IMR-90 (cell line): ENCODE measurements at regions not wholly inside any gene's neighbourhood (a gene's known extent, or its start where the extent isn't known, plus 50 kb on each side); places are given as distances from the start of the nearest gene placed in this dataset.

Experiments used
- ATAC-seq: fragments of 200-7000 bp; cut with Tn5 transposase; 2 replicates; pipeline ENCODE4 v1.9.1; 2020; ENCODE audit warnings: low read depth, mild to moderate bottlenecking, moderate library complexity
- BruUV-seq: library from RNA; stranded (reverse); fragments of 400-500 nt; replicated peaks from 2 replicates; lab custom pipeline; 2021; lab: Mats Ljungman, UMichigan
- CTCF ChIA-PET: fragments of 300-600 bp; formaldehyde crosslinking; extraction: SDS; loops from one replicate; lab custom pipeline; 2021; ENCODE audit warnings: antibody characterized with exemption; lab: Yijun Ruan, JAX
- POLR2A ChIA-PET: fragments of 300-600 bp; sonication (Branson Sonifier 250); formaldehyde crosslinking; loops from one replicate; lab custom pipeline; 2022; ENCODE audit warnings: antibody characterized with exemption; ENCODE audit not compliant: unreplicated experiment; lab: Charles Lee
- DNase-seq: peaks from one replicate; pipeline ENCODE4 v3.0.0; 2013
- H2AFZ ChIP-seq: replicated peaks from 2 replicates; pipeline ENCODE3; 2013; ENCODE audit warnings: low read length, mild to moderate bottlenecking; ENCODE audit not compliant: poor library complexity
- H2AK5ac ChIP-seq: 2 replicates; pipeline ENCODE4 v1.6.1; 2013; ENCODE audit warnings: low read depth, low read length, inconsistent platforms
- H2AK9ac ChIP-seq: replicated peaks from 2 replicates; pipeline ENCODE3; 2013; ENCODE audit warnings: mild to moderate bottlenecking, low read depth, low read length, moderate library complexity; ENCODE audit not compliant: poor library complexity
- H2BK120ac ChIP-seq: 2 replicates; pipeline ENCODE4 v1.6.1; 2013; ENCODE audit warnings: low read depth, low read length, inconsistent platforms
- H2BK15ac ChIP-seq: 3 replicates; pipeline ENCODE4 v1.6.1; 2013; ENCODE audit warnings: low read depth, low read length, inconsistent platforms
- H2BK20ac ChIP-seq: 2 replicates; pipeline ENCODE4 v1.6.1; 2013; ENCODE audit warnings: low read depth, mild to moderate bottlenecking, inconsistent platforms, low read length, moderate library complexity
- H2BK5ac ChIP-seq: 2 replicates; pipeline ENCODE4 v1.6.1; 2013; ENCODE audit warnings: mild to moderate bottlenecking, low read depth, low read length, inconsistent platforms; ENCODE audit not compliant: poor library complexity, severe bottlenecking
- H3K14ac ChIP-seq: replicated peaks from 2 replicates; pipeline ENCODE4 v1.6.1; 2013; ENCODE audit warnings: low read depth, low read length, inconsistent platforms
- H3K18ac ChIP-seq: 2 replicates; pipeline ENCODE4 v1.6.1; 2013; ENCODE audit warnings: low read depth, low read length, control low read depth
- H3K23ac ChIP-seq: 2 replicates; pipeline ENCODE4 v1.6.1; 2013; ENCODE audit warnings: low read depth, low read length, inconsistent platforms
- H3K27ac ChIP-seq: 2 replicates; pipeline ENCODE4 v1.5.1; 2013; ENCODE audit warnings: mild to moderate bottlenecking, control low read depth, low read length; ENCODE audit not compliant: insufficient read depth
- H3K27me3 ChIP-seq: 2 replicates; pipeline ENCODE4 v1.6.1; 2013; ENCODE audit warnings: low read length; ENCODE audit not compliant: control insufficient read depth, insufficient read depth
- H3K36me3 ChIP-seq: 2 replicates; pipeline ENCODE4 v1.6.1; 2013; ENCODE audit warnings: low read length, mixed read lengths; ENCODE audit not compliant: control insufficient read depth, insufficient read depth
- H3K4ac ChIP-seq: 2 replicates; pipeline ENCODE4 v1.6.1; 2013; ENCODE audit warnings: low read depth, low read length, inconsistent platforms
- H3K4me1 ChIP-seq: 2 replicates; pipeline ENCODE4 v1.6.1; 2013; ENCODE audit warnings: low read length, mixed read lengths; ENCODE audit not compliant: control insufficient read depth, insufficient read depth
- H3K4me2 ChIP-seq: 2 replicates; pipeline ENCODE4 v1.6.1; 2013; ENCODE audit warnings: low read depth, mild to moderate bottlenecking, control low read depth, low read length, moderate library complexity
- H3K4me3 ChIP-seq: 2 replicates; pipeline ENCODE4 v1.5.1; 2013; ENCODE audit warnings: low read depth, mild to moderate bottlenecking, control low read depth, low read length, moderate library complexity; ENCODE audit not compliant: insufficient read depth
- H3K56ac ChIP-seq: 2 replicates; pipeline ENCODE4 v1.6.1; 2013; ENCODE audit warnings: low read length, inconsistent platforms; ENCODE audit not compliant: insufficient read depth; ENCODE audit errors: extremely low read depth
- H3K79me1 ChIP-seq, 2 experiments: 2 replicates each; pipeline ENCODE4 v1.6.1; 2013; ENCODE audit warnings: low read length in 2 of 2, inconsistent platforms in 1 of 2, low read depth in 1 of 2
- H3K9ac ChIP-seq: 2 replicates; pipeline ENCODE4 v1.6.1; 2013; ENCODE audit warnings: low read depth, low read length, control low read depth
- H3K9me1 ChIP-seq: 2 replicates; pipeline ENCODE4 v1.6.1; 2013; ENCODE audit warnings: low read length, inconsistent platforms; ENCODE audit not compliant: insufficient read depth
- H3K9me3 ChIP-seq: 2 replicates; pipeline ENCODE4 v1.6.1; 2013; ENCODE audit warnings: low read length; ENCODE audit not compliant: control insufficient read depth, insufficient read depth
- H4K20me1 ChIP-seq: 2 replicates; pipeline ENCODE4 v1.6.1; 2013; ENCODE audit warnings: low read length, inconsistent platforms; ENCODE audit not compliant: insufficient read depth
- H4K5ac ChIP-seq: 2 replicates; pipeline ENCODE4 v1.6.1; 2013; ENCODE audit warnings: mild to moderate bottlenecking, low read depth, low read length, control low read depth
- H4K8ac ChIP-seq, 2 experiments: 2 replicates each; pipeline ENCODE4 v1.6.1; 2013; ENCODE audit warnings: low read depth in 2 of 2, low read length in 2 of 2, control low read depth in 1 of 2, inconsistent platforms in 1 of 2
- H4K91ac ChIP-seq: 2 replicates; pipeline ENCODE4 v1.6.1; 2013; ENCODE audit warnings: low read depth, low read length, inconsistent platforms; ENCODE audit not compliant: insufficient read depth
- BHLHE40 ChIP-seq: fragments of 150-350 bp; IDR thresholded peaks from 2 replicates; pipeline ENCODE4 v1.6.1; 2016; ENCODE audit warnings: mild to moderate bottlenecking, low read depth, low read length
- POLR2A ChIP-seq: IDR thresholded peaks from 2 replicates; pipeline ENCODE4 v1.6.1; 2012; ENCODE audit warnings: mild to moderate bottlenecking, low read depth, low read length
- WGBS, 2 experiments: methylation state at CpG; one replicate each; pipeline versions ENCODE4 v1.1.5 to v1.1.7; 2013; ENCODE audit warnings: missing lambda C conversion rate in 2 of 2; ENCODE audit not compliant: insufficient read length in 1 of 2; ENCODE audit errors: extremely low coverage in 2 of 2; 5-methylcytosine and 5-hydroxymethylcytosine counted together
- dilution Hi-C: fragments of 300-500 bp; cut with HindIII; formaldehyde crosslinking; loops from one replicate; pipeline ENCODE4 v1.14.3; 2018; ENCODE audit warnings: low sequenced_read_pairs; ENCODE audit not compliant: unreplicated experiment
- in situ Hi-C: fragments of 300-500 bp; cut with MboI; formaldehyde crosslinking; loops from 3 replicates; pipeline ENCODE4 v1.14.3; 2019; ENCODE audit warnings: low sequenced_read_pairs, inconsistent platforms, mixed read lengths
- intact Hi-C: fragments of 100-400 bp; cut with micrococcal nuclease; formaldehyde crosslinking; loops from 2 replicates; pipeline ENCODE4 v1.10.0; 2022
- TF ChIP-seq, protein P1 (sequence below): fragments of 150-350 bp; IDR thresholded peaks from 2 replicates; pipeline ENCODE4 v1.6.1; 2016; ENCODE audit warnings: low read depth, mild to moderate bottlenecking, low read length, moderate library complexity, borderline replicate concordance

DNA sequence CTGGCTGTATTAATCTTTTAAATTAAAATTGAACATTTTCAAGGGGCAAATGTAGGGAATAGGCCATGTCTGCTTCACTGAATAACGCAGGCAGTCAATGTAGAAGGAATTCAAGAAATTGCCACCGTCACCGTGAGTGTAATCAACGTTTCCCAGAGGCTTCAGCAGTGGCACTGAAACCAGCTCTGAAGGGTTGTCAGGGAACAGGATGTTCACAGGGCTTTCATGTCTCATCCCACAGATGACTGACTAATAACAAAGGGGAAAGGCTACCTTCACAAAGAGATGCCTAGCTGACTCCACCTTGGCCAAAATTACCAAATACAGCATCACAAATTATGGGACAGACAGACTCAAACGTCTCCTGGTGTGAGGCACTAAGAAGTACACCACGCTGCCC is 70.4 kb upstream of the SIMC1 start:
- no peaks in the 10 kb centered on the region for H3K9me3 ChIP-seq
- H2BK120ac ChIP-seq = no peak overlapping the region
- H3K4me3 ChIP-seq = no peak overlapping the region
- no peak overlapping the region for H2BK5ac ChIP-seq
- H2BK20ac ChIP-seq = no peak overlapping the region
- no peaks in the 10 kb centered on the region for H3K4me1 ChIP-seq
- H3K56ac ChIP-seq = no peak overlapping the region
- no peaks in the 10 kb centered on the region for H3K36me3 ChIP-seq
- no peaks in the 10 kb centered on the region for H3K27me3 ChIP-seq
- H3K18ac ChIP-seq = no peak overlapping the region
- no peak overlapping the region for H3K9ac ChIP-seq
- no peak for TF ChIP-seq POLR2A
- TF ChIP-seq BHLHE40 = no peak
- TF ChIP-seq, protein P1, sequence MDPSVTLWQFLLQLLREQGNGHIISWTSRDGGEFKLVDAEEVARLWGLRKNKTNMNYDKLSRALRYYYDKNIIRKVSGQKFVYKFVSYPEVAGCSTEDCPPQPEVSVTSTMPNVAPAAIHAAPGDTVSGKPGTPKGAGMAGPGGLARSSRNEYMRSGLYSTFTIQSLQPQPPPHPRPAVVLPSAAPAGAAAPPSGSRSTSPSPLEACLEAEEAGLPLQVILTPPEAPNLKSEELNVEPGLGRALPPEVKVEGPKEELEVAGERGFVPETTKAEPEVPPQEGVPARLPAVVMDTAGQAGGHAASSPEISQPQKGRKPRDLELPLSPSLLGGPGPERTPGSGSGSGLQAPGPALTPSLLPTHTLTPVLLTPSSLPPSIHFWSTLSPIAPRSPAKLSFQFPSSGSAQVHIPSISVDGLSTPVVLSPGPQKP = no peak
- H3K14ac ChIP-seq = no peak overlapping the region
- no peak overlapping the region for H4K91ac ChIP-seq
- no peaks in the 10 kb centered on the region for H4K20me1 ChIP-seq
- ChIA-PET POLR2A (no interaction called here), CTCF (no interaction called here)
- H2AK5ac ChIP-seq = no peak overlapping the region
- H4K8ac ChIP-seq = no peak overlapping the region
- ATAC-seq = no peak
- H3K4ac ChIP-seq = no peak overlapping the region
- no peaks in the 10 kb centered on the region for H3K79me1 ChIP-seq
- H3K9me1 ChIP-seq = no peaks in the 10 kb centered on the region
- H4K5ac ChIP-seq = no peak overlapping the region
- WGBS, 2 experiments = no CpG with 5 or more reads among the region's 6 CpGs
- H2BK15ac ChIP-seq = no peak overlapping the region
- DNase-seq = no peak
- no peak overlapping the region for H3K4me2 ChIP-seq
- in situ Hi-C loops (no loop called here), dilution Hi-C loops (no loop called here), intact Hi-C loops (no loop called here)
- no peak overlapping the region for H3K23ac ChIP-seq
- BruUV-seq = no TSS peak
- no peak overlapping the region for H3K27ac ChIP-seq
- H2AFZ ChIP-seq = no peak overlapping the region
- no peak overlapping the region for H2AK9ac ChIP-seq
